GM19035 (cell line): ENCODE measurements at regions not wholly inside any gene's neighbourhood (a gene's known extent, or its start where the extent isn't known, plus 50 kb on each side); places are given as distances from the start of the nearest gene placed in this dataset.
"Not testable (repeated sequence)": the region's sequence is repeated elsewhere in the genome, so short reads cannot be mapped to it uniquely, and the experiment has no call there.

ENCODE experiments used
- ATAC-seq: cut with Tn5 transposase; IDR thresholded peaks from one replicate; pipeline ENCODE4 v1.9.1; 2021; ENCODE audit not compliant: unreplicated experiment

- ATAC-seq, result no peak
Observed at GRCh38 chr18:46224181-46224775, 120.1 kb downstream of the HAUS1 start.

- no peak for ATAC-seq
Observed at GRCh38 chr18:46226461-46226860, 122.3 kb downstream of the HAUS1 start.

- not testable (repeated sequence) for ATAC-seq
Observed at GRCh38 chr18:46229641-46230040, 125.5 kb downstream of the HAUS1 start.

- ATAC-seq, result no peak
Observed at GRCh38 chr18:46236156-46236555, 132.0 kb downstream of the HAUS1 start.

GRCh38 chr18:46237891-46238290 lies 133.7 kb downstream of the HAUS1 start:
- no peak for ATAC-seq

- ATAC-seq, result no peak
Observed at GRCh38 chr18:46239549-46239948, 135.4 kb downstream of the HAUS1 start.

GRCh38 chr18:46239998-46240397 lies 135.8 kb downstream of the HAUS1 start:
- ATAC-seq, result no peak

- not testable (repeated sequence) for ATAC-seq
Observed at GRCh38 chr18:46241393-46241792, 137.2 kb downstream of the HAUS1 start.

GRCh38 chr18:46242183-46242582 lies 138.0 kb downstream of the HAUS1 start:
- ATAC-seq, result no peak

- ATAC-seq, result no peak
Observed at GRCh38 chr18:46243095-46243494, 138.9 kb downstream of the HAUS1 start.

- no peak for ATAC-seq
Observed at GRCh38 chr18:46243673-46244072, 139.5 kb downstream of the HAUS1 start.

- ATAC-seq, result no peak
Observed at GRCh38 chr18:46246101-46246500, 141.9 kb downstream of the HAUS1 start.

GRCh38 chr18:46247942-46248341 lies 143.8 kb downstream of the HAUS1 start:
- no peak for ATAC-seq

GRCh38 chr18:46250084-46250811 lies 146.1 kb downstream of the HAUS1 start:
- peak; percentile 98 for ATAC-seq

GRCh38 chr18:46250812-46251173 lies 146.6 kb downstream of the HAUS1 start:
- ATAC-seq, result peak; percentile 27

GRCh38 chr18:46252759-46253158 lies 148.6 kb downstream of the HAUS1 start:
- ATAC-seq, result no peak

- no peak for ATAC-seq
Observed at GRCh38 chr18:46253498-46253897, 149.3 kb downstream of the HAUS1 start.

- no peak for ATAC-seq
Observed at GRCh38 chr18:46256078-46256477, 151.9 kb downstream of the HAUS1 start.

GRCh38 chr18:46257366-46257765 lies 153.2 kb downstream of the HAUS1 start:
- ATAC-seq, result no peak

- no peak for ATAC-seq
Observed at GRCh38 chr18:46260016-46260878, 156.1 kb downstream of the HAUS1 start.

GRCh38 chr18:46260879-46261143 lies 156.6 kb downstream of the HAUS1 start:
- ATAC-seq, result no peak

- no peak for ATAC-seq
Observed at GRCh38 chr18:46261799-46262198, 157.6 kb downstream of the HAUS1 start.
